NCI-H226 (cell line): ENCODE measurements at regions not wholly inside any gene's neighbourhood (a gene's known extent, or its start where the extent isn't known, plus 50 kb on each side); places are given as distances from the start of the nearest gene placed in this dataset.
A peak's percentile ranks its signal among the peaks of the same experiment; 100 is the strongest.

Experiments
- DNase-seq: peaks from one replicate; pipeline ENCODE4 v3.0.0-alpha.2; 2015

DNA sequence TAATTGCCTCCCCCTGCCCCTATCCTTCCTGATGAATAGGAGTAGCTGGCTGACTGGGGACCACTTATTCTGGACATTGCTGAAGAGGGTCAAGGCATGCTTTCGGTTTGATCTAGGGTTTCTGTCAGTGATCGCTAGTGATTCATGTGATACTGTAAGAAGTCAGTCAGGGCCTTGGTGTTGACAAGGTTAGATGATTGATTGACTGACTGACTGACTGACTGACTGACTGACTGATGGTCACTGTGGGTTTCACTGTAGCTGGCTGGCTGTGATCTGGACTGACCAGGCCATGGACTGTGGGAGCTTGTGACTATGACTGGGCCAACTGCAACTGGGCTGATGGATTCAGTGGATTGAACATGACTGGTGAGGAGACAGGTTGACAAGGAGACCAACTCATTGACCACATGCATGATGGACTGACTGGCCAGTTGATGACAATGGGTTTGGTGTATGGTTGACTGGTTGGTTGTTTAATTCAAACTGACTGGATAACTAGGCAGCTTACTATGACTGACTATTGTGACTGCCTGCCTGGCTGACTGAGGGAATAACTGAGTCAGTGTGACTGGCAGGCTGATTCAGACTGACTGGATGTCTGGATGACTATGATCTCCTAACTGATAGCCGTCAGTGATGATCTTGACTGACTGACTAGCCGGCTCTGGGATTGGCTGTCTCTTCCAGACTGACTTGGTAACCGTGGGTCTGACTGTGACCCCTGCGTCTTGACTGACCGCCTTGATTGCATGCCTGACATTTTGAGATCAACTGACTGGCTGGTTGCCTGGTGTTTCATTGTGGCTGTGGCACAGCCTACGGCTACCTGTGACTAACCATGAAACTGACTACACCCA is 509.9 kb downstream of the SHQ1 start:
- no peak for DNase-seq

DNA sequence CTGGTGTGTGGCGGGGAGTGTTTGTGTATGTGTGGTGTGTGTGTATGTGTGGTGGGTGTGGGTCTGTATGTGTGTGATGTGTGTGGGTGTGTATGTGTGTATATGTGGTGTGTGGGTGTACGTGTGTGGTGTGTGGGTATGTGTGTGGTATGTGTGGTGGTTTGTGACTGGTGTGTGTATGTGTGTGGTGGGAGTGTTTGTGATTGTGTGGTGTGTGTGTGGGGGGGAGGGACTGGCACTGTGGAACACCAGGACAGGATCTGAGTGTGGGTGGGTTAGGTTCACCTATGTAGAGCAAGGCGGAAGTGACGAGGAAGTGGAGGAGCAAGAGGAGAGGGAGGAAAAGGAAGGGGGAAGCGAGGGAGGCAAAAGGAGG is 510.8 kb downstream of the SHQ1 start:
- DNase-seq = no peak

DNA sequence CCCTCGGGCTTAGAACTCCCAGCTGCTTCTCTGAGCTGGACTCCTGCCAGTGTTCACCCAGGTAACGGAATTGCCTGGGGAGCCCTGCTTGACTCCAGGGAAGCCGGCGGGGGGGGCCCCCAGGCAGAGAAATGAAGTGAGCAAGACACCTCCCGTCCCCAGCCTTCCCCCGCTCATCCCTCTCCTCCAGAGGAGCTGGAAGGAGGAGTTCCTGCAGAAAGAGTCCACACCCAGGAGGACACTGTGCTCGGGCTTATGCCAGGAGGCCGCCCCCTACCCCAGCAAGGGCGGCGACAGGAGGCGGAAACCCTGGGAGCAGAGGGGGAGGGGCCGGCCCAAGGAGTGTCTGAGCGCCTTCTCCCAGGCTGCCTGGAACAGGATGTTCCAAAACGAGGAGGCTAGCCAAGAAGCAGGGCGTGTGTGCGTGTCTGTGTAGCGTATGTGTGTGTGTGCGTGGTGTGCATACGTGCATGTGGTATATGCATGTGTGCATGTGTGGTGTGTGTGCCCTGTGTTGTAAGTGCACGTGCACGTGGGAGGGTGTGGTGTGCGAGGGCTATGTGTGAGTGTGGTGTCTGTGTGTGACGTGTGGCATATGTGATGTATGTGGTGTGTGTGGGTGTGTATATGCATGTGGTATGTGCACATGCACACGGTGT is 511.3 kb downstream of the SHQ1 start:
- DNase-seq = peak; percentile 73

DNA sequence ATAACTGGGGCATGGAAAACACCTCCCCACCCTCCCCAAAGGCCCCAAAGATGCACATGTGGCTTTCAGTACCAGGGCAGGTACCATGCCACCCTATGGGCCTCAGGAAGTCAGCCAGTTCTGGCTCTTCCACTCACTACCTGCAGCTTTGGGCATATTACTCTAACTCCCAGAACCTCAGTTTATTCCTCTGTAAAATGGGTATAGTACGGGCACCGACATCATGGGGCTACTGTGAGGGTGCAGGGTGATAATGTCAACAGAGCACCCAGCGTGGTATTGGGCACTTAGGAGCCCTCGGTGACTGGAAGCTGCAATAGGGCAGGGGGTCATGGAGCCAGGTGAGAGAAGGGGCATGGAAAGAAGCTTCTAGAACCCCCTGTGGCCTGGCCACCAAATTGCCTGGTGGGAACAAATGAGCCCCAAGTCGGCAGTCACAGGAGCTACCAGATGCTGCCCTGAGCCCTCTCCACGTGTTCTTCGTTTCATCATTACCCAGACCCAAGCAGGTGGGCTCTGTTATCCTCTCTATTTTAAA is 512.1 kb downstream of the SHQ1 start:
- no peak for DNase-seq

DNA sequence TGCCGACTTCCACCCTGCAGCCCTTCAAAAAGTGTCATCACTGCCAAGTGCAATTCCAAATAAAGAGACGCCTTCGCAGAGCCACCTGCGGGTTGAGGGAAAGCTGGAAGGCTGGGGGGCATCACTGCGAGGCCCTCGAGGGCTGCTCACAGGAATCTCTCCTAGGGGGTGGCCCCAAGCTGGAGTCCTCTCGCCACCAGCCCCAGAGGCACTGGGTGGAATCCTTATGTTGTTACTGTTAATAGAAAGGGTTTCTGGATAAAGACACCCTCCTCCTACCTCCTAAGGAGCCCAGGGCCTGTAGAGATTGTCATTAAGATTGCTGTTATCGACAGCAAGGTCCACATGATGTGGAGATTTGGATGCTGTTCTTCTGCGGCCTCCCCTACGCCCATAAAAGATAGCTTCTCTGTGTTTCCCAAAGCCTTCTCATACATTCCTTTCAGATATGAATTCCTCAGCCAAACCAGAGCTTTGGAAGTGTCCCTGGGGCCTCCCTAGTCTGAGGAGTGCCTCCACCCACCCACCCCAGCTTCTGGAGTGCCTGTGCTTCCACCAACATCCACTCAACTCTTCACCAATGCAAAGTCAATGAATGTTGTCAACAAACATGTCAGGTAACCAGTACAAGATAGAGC is 512.7 kb downstream of the SHQ1 start:
- no peak for DNase-seq

DNA sequence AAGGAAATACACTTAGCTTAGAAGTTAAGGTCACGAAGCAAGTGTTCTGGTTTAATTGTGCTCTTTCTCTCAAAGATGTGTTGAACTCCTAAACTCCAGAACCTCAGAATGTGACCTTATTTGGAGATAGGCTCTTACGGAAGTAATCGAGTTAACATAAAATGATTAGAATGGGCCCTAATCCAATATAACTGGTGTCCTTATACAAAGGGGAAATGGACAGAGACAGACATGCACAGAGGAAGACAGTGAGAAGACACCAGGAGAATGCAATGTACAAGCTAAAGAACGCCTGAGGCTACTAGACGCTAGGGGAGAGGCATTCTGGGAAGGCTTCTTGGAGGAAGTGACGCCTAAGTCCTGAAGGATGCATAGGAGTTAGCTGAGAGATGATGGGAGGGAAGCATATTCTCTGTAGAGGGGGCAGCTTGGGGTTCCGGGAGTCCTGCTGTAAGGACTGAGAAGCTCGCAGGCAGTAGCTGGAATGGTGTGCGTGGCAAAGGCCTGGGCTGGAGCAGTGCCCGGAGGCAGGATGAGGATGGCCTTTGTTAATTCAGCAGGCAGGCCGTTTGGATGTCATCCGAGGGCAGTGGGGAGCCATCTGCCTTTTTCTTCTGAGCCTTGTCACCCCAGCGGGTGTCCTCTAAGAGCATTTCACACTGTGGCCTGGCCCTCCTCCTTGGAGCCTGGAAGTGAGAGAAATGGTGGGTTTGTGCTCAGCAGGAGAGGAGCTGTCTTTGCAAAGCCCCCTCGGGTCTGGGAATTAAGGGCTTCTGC is 513.4 kb downstream of the SHQ1 start:
- no peak for DNase-seq

DNA sequence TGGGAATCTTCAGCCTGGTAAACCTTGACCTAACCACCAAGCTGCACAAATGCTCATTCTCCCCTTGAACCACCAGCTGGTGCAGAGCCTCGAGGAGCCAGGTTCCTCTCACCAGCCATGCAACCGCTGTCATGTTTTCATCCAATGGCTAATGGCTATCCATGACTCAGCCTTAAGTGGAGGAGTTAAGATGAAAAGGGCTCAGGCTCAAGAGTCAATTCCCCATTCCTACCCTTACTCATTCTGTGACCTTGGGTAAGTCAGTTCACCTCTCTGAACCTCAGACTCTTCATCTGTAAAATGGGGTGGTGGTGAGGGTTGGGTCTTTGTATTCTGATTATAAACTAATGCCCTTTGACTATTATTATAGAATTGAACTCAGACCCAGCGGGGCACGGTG is 515.6 kb downstream of the SHQ1 start:
- no peak for DNase-seq

DNA sequence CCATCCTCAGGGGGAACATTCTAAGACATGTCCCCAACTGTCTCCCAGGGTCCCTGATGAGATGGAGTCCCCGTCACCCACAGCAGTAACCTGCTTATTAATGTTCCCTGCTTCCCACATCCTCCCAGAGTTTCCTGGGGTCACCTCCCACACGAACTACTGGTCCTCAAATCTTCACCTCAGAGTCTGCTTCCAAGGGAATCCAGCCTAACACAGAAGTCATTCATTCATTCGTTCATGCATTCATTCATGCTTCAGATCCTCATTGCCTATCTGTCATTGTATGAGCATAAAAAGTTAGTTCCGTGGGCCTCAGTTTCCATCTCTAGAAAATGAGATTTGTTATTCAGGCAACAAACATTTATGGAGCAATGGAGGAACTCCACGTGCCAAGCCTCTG is 516.2 kb downstream of the SHQ1 start:
- DNase-seq = no peak

DNA sequence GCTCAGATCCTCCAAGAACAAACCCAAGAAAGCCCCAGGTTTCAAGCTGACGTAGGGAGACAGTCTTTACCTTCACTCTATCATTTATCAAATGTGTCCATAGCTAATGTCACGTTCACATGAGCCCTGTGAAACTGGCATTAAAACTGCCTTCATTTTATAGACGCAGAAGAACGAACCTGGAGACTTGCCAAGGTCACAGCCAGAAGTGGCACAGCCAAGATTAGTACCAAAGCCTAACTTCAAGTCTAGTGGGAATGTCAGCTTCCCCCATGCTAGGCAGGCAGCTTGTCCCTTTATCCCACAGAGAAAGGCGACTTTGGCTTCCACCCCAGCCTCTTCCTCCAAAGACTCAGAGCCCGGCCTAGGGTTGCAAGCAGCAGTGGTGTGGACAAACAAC is 517.2 kb downstream of the SHQ1 start:
- DNase-seq = no peak

DNA sequence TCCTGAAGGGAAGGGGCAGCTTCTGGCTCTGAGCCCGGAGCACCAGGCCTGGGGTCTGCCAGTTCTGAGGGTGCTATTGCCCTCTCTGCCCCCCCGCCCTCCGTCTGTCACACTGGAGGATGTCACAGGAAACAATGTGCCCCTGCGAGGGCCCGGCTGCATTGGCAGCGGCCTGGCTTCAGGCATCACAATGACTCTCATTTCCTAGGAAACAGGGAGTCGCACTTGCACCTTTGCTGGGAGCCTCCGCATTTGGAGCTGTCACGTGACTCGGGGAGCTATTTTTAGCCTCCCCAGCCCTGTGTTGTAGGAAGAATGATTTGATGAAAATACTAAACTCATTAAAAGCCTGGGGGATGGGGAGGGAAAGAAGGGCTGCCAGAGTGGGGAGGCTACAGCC is 518.9 kb downstream of the SHQ1 start:
- DNase-seq = no peak

DNA sequence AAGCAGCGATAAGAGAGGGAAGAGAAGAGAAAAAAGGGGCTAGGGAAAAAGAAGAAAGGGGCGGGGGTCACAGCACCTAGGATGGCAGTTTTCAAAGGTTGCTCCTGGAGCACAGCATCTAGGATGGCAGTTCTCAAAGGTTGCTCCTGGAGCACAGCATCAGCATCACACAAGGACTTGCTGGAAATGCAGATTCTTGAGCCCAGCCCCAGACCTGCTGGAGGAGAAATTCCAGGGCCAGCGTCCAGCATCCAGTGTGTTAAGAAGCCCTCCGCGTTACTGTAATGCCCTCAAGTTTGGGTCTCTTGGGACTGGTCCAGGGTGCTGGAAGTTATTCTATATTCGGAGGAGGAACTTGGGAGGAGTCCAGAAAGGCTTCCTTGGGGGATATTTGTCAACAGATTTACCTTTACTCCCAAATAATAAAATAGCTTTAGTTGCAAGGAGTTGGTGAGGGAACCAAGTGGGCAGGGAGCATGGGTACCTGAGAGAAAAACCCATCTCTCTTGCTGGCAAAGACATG is 519.4 kb downstream of the SHQ1 start:
- no peak for DNase-seq

DNA sequence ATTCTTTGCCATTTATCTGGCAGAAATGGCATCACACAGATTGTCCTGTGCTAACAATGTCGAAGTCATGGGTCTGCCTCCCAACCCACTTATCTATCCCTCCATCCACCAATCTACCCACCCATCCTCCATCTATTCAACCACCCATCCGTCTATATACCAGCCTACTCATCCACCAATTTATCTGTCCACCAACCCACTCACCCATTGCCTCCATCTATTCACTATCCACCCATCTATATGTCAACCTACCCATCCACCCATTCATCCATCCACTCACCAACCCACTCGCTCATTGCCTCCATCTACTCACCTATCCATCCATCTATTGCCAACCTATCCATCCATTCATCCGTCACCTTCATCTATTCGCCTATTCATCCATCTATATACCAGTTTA is 521.2 kb downstream of the SHQ1 start:
- no peak for DNase-seq

DNA sequence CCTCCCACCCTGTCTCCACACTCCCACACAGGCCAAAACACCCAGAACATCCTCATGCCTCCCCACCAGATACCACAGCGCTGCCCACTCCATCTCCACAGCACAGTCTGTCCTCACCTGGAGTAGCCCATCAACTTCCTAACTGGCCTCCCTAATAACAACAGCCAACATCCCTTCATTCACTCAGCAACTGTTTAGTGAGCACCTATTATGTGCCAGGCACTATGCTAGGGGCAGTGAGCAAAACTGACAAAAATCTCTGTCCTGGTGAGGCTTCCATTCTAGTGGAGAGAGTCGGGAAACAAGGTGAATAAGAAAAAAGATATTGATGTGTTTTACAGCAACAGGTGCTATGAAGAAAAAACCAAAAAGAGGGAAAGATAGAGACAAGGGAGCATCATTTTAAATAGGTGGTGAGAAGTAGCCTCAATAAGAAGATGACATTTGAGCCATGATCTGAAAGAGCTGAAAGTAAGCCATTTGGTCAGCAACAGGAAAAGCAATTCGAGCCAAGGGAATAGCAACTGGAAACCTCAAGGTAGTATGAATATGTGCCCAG is 523.9 kb downstream of the SHQ1 start:
- no peak for DNase-seq

DNA sequence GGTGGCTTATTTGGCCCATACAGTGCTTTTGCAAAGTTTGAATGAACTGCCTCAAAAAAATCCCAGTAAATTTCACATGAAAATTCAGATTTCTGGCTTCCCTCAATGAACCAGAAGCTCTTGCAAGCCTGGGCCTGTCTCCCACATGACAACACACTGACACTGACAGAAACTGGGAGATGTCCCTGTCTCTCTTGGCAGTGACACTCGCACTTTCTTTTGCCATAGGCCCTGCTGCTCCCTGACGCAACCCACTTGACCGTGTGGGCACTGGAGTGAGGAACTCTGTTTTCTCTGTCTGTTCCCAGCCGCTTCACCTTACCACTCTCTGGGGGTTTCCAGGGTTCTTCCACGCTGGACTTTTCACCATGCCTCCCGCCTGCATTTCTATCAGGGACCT is 524.5 kb downstream of the SHQ1 start:
- no peak for DNase-seq

DNA sequence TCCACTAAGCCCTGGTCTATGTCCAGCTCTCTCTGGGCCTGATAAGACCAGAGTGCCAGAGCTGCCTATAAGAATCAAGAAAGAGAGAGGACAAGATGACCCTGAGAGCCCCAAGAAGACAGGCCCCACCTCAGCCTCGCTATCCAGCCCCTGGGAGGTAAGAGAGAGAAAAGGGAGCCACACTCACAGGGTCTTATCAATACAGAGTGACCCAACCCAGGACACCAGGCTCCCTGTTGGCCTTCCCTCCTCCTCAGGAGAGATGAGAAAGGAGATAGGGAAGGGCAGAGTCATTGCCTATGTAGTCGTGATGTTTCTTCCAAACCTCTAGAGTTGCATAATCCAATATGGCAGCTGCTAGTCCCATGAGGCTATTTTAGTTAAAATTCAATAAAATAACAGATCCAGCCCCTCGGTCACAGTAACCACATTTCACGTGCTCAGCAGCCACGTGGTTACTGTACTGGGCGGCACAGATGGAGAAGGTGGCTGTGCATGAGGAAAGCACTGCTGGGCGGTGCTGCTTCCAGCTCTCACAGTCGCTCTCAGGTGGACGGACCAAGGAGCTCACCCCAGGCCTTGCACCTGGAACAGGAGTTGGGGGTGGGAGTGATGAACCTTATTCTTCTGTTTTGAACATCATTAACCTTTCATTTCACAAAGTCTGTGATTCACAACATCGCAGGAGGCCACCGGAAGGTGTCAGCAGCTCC is 525.8 kb downstream of the SHQ1 start:
- DNase-seq = no peak

DNA sequence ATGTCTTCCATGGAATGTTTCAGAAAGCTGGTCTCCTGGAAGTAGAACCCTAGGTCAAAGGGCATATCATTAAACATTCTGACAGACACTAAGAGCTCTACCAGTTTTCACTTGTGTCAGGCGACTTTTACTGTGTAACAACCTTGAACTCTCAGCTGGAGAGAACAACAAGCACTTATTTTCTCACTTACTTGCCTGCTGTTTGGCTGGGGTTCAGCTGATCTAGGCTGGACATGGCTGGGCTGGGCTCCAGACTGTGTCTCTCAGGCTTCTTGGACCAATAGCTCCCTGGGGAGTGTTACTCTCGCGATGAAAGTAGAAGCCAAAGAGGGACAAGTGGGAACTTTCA is 527.3 kb downstream of the SHQ1 start:
- no peak for DNase-seq

DNA sequence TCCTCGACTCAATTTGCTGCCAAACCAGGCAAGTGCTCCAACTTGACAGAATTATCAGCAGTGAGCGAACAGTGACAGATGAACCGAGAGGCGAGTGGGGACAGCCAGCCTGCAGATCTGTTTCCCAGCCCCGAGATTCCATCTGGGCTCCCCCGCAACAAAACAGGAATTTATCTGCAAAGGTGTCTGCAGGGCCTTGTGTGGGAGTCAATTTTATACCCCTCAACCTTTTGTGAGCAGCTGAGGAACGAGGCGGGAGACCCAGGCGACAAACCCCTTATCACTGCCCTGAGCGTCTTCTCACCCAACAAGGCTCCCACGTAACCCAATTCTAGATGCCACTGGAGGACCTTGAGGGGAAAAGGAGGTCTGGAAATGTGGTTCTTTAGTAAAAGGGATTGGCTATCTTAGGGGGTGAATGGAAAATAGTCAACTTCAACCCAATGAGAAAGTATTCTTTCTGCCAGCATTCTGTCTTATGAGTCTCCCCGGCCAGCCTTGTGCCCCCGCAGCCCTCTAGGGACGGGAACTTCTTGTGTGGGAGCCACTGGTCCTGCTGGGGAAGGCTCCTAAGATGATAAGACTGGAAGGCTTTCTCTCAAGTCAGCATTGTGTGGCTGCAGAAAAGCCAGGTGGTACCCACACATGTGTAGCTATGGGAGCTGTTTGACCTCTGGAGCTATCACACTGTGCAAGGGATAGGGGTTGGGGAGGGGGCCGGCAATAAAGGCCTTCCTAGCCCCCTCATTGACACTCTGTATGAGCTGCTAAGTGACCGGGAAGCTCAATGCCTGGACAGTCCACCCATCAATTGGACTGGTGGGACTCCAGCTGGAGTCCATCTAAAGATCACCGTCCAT is 527.9 kb downstream of the SHQ1 start:
- DNase-seq = no peak

DNA sequence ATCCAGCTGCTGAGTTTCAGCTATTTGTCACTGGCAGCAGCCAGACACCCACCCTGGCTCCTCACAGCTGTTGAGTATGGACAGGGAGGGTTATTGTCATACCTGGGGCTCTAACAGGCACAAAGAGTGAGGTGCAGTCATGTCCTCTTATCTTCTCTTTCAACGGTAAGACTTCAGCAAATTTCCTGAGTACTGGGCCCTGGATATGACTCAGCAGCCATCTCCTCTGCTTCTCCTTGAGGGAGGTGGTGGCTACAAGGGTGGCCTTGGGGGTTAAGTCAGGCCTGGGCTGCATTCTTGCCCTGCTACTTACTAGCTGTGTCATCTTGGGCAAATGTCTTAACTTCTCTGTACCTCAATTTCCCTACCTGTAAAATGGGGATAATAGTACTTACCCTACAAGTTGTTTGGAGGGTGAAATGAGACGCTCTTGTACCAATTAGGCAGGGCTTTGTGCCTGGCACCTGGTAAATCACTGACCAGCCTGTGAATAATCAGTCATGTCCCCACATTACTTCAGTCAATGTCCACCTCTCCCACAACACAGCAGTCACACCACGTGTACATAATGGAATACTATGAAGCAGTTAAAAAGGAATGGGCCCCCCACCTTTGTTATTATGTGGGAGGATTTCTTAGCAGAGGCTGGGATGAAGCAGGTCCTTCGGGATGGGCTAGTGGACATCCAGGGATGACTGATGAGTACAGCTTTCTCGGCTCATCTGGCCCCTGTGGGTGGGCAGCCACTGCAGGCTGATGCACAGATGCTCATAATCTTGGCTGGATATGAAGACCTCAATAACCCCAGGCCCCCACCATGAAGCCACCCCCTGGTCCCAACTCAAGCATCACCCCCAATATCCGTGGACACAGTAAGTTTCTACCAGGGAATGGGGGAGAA is 528.8 kb downstream of the SHQ1 start:
- peak; percentile 34 for DNase-seq

DNA sequence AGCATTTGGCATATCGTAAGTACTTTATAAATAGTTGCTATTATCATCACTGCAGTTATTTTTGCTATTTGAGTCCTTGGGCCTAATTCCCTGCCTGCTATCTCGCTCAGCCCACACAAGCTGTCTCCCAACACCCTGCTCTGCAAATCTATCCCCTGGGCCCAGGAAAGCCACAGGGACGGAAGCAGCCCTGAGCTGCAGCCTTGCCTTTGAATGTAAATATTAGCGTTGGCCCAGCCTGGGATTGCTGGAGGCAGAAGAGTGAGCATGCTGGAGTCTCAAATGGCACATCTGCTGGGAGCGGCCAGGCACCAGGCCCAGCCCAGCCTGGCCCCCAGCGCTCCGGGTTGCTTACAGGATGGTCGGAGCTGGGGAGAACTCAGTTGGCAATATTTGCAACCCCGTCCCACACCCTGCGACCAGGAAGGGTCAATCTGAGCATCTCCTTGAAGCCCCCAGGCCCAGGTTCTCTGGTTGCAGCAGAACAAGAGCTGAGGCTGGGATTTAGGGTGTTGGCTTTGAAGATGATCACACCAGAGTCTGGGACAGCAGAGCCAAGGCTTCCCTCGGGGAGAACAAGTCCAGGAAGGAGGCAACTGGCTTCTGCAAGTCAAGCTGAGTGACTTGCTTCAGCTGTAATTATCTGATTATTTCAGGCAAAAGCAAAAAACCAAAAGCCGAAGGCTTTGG is 529.6 kb downstream of the SHQ1 start:
- no peak for DNase-seq
